ENCODE measurements at regions not wholly inside any gene's neighbourhood (a gene's known extent, or its start where the extent isn't known, plus 50 kb on each side); places are given as distances from the start of the nearest gene placed in this dataset.

DNA sequence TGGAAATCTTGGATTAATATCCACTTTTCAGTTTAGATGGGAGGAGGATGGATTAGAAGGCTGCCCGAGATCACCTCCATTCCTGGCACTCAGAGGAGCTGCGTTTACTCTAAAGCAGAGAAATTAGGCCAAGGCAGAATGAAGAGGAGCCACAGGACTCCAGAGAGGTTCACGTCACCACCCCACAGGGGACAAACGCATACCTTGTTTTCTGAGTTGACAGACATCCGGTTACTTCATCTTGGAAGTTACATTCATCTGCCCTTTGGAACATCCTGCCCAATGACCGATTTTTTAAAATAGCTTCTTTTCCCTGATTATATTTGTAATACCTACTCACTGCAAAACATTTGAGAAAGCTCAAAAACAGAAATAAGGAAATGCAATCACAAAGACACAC is 220.0 kb downstream of the SOX9 start:
- TF ChIP-seq CTCF (IDR thresholded peaks at IDR 0.05; ENCODE audit: low read length) (no peak), EZH2phosphoT487 (IDR thresholded peaks at IDR 0.05; ENCODE audit: low read length) (no peak), EZH2 (optimal IDR thresholded peaks at IDR 0.05; ENCODE audit: low read depth, low read length) (no peak)
